GM19239 (cell line): ENCODE measurements at regions not wholly inside any gene's neighbourhood (a gene's known extent, or its start where the extent isn't known, plus 50 kb on each side); places are given as distances from the start of the nearest gene placed in this dataset.

Experiments
- DNase-seq: peaks from one replicate; pipeline ENCODE4 v3.0.0; 2011; ENCODE audit warnings: low spot score; ENCODE audit not compliant: insufficient read length
- FAIRE-seq: peaks from 2 replicates; lab custom pipeline; 2011; peaks lifted over from hg19 to GRCh38; lab: Jason Lieb, UNC

DNA sequence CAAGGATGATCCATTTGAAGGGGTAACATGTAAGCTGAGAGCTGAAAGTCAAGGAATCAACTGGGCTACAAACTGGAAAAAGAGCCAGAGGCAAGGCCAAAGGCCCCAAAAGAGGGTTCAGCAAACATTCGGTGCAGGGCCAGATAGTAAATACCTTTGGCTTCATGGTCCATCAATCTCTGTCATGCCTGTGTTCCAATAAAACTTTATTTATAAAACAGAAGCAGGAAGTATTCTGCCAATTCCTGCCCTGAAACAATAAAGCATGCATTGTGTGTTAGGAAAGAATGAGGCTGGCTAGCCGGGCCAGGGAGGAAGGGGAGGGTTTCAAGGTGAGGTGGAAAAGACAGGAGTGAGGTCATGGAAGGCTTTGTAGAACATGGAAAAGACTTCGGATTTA, 107.1 kb downstream of the LBH start:
- DNase-seq, result no peak
- FAIRE-seq, result no peak

DNA sequence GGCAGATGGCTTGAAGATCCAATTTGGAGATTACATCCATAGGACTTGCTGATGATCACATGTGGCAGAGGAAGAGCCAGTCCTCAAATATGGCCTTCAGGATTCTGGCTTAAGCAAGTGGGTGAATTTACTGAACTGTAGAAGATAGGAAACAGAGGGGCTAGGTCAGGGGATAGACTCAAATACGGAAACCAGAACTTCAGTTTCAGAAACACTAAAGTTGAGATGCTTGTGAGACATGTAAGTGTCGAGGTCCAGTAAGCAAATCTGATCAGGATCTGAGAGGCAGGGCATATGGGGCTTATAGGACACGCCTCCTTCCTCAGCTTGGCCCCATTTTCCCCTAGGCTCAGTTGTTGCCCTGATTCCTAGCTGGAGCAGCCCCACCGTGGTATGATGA, 107.7 kb downstream of the LBH start:
- FAIRE-seq (peak; percentile 93), DNase-seq (peak; percentile 45)

DNA sequence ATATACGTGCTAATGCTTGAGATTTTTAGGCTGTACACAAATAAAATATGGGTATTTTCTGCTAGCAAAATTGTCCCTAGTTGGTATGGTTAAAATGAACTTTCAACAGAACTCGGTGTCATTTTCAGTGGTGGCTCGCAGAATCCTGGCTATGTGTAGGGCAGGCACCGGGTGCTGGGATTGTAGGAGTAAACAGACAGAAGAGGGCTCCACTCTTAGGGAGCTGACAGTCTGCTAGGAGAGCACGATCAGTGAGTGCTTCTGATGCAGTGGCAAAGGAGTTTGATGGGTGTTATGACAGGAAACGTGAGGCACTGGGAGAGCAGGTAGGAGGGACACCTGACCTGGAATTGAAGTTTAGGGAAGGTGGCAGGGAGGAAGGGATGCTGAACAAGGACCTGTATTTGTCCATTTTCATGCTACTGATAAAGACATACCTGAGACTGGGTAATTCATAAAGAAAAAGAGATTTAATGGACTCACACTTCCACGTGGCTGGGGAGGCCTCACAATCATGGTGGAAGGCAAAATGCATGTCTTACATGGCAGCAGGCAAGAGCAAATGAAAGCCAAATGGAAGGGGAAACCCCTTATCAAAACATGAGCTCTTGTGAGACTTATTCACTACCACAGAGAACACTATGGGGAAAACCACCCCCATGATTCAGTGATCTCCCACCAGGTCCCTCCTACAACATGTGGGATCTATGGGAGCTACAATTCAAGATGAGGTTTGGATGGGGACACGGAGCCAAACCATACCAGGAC, 105.4 kb upstream of the LCLAT1 start:
- no peak for DNase-seq
- no peak for FAIRE-seq

DNA sequence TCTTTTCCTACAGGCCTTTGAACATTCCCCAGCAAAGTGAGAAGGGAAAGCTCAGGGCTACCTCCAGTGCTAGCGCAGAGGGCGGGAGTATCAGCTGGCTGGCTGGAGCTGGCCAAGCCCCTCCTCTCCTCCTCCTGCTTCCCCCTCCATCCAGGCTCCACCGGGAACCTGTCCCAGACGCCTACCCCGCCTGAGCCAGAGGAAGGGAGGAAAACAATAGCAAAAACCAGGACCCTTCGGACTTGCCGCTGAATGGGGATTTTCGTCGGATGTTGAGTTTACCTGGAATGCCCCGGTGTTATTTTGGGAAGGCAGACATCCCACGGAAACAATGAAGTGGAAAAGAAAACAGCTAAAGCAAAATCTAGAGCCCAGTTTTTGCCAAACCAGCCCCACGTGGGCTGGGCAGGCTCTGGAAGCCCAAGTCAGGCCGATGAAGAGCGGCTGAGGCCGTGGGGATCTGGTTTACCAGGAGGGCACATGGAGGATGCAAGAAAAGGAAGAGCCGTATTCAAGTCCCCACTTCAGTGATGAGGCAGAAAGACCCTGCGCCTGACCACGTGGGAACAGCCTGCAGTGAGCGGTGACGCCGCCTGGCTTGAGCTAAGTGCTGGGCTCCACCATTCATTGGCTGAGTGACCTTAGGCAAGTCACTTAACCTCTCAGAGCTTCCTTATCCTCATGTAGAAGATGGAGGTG, 100.4 kb upstream of the LCLAT1 start:
- FAIRE-seq (no peak), DNase-seq (no peak)

DNA sequence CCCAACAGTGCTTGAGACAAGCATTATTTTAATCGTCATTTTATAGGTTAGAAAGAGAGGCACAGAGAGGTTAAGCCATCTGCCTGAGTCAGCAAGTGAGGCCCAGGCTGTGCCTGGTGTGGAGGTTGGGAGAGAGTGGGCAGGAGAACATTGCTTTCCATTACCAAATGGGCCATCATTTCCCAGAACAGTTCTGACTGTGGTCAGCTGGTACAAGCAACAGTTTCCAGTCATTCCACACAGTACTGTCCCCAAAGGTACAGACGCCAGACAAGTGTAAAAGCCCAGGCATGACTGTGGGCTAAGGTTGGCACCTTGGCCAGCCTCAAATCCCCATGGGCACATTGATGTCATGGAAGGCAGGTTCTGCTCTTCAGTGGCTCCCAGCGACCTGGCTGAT, 98.2 kb upstream of the LCLAT1 start:
- DNase-seq (no peak), FAIRE-seq (no peak)

DNA sequence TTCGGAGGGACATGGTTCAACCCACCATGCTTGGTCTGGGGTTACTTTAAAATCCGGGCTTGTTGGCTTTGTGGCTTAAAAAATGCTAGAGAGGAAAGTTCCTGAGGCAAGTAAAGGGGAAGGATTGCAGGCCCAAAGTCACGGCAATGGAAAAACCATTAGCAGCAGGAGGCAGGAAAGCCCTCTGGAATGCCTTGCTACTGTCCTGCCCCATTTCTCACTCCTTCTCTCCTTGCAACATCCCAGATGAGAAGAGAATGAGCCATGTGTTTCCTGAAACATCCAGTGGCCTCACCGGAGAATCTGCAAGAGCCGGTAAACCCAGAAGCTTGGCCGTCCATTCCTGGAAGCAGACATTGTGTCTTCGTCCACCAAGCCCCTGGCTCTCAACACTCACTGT, 97.4 kb upstream of the LCLAT1 start:
- DNase-seq (no peak), FAIRE-seq (no peak)

DNA sequence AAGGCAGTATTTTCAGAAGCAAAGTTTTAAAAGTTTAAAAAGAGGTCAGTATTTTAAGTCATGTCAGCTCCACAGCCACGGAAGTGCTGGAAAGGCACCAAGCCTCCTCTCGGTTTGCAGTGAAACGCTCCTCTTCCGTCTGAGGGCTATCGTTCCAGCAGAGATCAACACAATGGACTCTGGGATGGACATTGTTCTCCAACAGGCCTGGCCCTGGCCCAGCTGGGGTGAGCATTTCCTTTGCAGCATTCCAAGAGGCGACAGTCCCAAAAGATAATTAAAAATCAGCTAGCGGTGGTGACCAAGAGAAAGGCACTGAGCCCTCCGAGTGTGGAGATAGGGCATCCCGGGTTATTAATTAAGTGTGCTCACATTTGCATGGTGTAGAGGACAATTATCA, 95.9 kb upstream of the LCLAT1 start:
- no peak for DNase-seq
- no peak for FAIRE-seq

DNA sequence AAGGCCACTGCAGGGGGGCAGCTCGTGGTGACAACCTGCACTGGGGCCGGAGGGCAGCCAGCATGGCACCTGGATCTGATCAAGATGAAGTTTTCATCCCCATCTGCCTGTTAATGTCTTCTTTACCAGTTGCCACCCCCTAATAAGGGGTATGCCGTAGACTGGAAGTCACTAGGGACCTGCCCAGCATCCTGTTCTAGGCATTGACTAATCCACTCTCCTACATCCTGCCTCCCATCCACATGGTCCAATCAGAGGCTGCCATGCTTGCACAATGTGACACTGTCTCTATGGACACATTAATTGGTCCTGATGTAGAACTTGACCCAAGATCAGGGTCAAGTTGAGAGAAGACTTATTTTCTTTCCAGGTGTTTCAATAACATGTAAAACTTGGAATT, 95.1 kb upstream of the LCLAT1 start:
- FAIRE-seq (no peak), DNase-seq (no peak)

DNA sequence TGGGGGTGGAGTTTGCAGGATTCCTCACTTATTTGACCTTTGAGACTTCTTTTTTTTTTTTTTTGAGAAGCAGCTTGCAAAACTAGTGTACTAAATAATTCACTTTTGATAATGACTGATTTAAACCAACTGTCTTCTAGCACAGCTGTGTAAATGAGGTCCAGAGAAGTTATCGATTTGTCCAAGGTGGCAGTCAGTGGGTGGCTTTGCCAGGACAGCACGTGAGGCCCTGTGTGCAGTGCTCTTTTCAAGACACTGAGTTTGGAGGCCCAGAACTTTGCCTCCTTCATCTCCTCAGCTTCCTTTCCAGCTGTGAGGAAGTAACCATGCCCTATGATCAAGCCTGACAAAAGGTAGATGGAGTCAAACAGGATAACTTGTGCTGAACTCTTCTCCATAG, 92.9 kb upstream of the LCLAT1 start:
- DNase-seq (no peak), FAIRE-seq (no peak)

DNA sequence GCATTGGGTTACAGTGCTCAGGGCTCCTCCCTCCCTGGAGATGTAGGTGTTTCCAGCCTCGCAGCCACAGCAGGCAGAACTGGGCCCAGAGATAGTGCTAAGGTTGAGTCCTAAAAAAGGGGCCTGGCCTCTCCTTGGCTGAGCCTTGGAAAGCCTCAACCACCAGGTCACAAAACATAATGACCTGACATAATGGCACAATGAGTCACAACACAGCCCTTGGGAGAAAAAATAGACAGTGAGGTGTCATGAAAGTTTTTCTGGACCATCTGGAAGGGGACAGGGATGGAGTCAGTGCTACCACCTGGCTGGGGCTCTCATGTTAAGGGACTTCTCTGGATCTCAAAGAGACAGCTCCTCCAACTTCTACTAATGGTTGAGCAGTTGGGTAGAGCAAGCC, 92.4 kb upstream of the LCLAT1 start:
- DNase-seq (no peak), FAIRE-seq (no peak)

DNA sequence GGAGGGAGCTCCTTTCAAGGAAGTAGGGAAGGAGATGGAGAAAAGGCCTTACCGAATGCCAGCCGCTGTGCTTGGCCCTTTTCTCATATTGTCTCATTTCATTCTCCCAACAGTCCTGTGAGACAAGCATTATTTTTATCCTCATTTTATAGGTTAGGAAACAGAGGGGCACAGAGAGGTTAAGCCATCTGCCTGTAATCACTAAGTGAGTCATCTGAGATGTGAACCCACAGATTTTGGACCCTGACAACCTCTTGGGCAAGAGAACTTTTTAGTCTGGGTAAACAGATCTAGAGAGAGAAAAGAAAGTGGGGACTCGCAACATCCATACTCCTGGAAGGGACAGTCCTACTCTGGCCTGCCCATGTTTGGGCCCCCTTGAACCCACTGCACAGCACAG, 91.7 kb upstream of the LCLAT1 start:
- no peak for DNase-seq
- no peak for FAIRE-seq

DNA sequence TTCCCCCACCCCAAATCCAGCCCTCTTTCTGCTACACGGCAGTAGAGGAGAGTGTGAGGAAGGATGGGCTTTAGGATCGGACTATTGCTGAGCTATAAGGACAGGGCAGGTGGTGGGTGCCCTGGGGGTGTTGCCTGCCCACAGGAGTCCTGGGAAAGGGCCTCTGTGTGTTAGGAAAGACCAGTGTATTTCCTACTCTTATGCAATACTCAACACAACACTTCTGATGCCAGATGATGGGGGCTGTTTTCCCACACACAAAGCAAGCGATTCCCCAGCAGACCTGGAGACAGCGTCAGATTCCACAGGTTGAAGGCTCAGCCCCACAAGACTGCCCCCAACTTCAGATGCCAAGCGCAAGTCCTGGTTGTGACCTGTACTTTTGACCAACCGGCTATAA, 91.0 kb upstream of the LCLAT1 start:
- DNase-seq (no peak), FAIRE-seq (no peak)

DNA sequence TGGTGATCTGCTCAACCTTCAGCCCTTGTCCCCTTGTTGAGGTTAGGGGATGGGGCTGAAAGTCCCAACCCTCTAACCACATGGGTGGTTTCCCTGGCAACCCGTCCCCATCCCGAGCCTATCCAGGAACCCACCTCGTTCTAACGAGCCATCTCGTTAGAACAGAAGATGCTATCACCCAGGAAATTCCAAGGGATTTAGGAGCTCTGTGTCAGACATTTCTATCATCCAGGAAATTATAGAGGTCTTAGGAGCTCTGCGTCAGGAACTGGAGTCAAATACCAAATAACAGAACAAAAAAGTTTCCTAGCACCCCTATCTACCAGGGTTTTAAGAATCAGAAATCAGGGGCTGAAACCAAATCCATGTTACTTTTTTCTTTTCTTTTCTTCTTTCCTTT, 90.3 kb upstream of the LCLAT1 start:
- DNase-seq (no peak), FAIRE-seq (no peak)

DNA sequence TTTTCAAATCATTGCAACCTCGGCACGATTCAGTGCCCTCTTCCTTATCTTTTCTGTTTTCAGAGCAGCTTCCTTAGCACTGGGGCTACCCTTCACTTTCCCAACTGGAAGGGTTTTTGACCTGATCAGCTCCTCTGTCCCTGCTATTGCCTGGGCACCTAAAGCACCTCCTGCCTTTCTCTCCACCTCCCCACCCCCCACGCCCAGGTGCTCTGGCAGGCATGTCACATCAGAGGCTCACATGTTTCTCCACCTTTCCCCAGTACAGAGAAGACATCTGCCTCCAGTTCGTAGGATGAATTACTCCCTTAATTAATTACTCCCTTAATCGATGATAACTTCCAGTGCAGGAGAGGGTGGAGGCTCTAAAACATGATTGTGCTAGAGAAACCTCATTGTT, 88.7 kb upstream of the LCLAT1 start:
- no peak for DNase-seq
- no peak for FAIRE-seq

DNA sequence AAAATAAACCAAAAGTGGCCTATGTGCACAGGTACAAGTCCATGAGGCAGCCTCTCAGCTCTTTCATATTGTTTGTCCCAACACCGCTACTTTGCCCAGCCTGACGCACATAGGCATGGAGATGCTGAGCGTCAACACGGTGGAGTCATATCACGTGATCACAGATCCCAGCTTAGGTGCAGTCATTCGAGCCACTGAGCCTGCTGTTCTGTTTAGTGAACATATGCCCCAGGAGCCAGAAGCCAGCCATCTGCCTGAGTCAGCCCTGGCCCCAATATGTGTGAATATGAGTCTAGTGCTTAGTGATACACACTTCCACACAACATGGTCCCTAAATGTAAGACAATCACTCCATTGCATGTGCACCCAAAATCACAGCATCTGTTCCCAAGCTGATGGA, 88.2 kb upstream of the LCLAT1 start:
- DNase-seq, result no peak
- FAIRE-seq, result no peak

DNA sequence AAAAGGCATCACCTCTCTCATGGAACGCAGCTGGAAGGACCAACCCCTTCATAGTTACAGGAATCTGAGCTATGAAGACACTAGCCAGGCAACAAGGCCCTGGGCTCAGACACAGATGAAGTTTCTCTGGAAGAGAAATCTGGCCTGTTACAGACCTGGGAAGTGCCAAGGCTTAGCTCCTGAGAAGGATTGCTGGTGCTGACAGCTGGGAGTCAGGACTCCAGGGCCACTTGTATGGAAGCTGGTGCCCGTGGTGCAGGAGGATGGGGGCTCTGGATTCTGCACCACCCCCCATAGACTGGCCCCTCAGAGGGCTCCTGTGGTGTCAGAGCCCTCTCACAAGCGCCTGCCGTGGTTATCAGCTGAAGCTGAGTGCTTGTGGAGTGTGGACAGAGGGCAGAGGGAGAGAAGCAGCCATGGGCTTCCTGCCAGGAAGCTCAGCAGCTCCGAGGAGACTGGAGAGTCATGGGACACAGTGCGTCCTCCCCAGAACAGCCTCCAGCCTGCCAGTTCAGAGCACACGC, 87.3 kb upstream of the LCLAT1 start:
- DNase-seq (no peak), FAIRE-seq (no peak)

DNA sequence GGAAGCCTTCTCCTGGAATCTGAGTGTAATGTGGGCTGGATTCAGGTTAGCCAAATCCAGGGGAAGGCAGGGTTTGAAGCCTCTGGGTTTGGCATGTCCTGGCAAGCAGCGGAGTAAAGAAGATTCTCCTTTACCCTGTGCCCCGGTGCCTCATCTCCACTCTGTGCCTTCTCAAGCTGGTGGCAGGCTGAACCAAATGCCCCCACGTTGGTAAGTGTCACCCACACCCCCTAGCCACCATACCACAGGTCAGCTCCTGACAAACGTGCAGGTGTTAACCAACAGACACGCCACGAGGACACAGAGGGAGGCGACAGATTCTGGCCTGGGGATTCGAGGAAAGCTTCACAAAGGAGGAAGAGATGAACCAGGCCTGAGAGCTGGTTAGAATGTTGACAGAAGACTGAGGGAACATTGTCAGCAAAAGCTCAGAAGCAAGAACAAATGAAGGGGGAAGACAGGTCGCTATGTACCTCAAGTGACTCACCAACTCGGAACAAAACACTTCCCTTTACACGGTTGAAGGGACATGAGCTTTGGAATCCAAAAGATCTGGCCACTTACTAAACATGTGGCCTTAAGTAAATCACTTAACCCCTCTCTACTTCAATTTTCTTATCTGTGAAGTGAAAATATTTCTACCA, 85.2 kb upstream of the LCLAT1 start:
- DNase-seq (no peak), FAIRE-seq (no peak)

DNA sequence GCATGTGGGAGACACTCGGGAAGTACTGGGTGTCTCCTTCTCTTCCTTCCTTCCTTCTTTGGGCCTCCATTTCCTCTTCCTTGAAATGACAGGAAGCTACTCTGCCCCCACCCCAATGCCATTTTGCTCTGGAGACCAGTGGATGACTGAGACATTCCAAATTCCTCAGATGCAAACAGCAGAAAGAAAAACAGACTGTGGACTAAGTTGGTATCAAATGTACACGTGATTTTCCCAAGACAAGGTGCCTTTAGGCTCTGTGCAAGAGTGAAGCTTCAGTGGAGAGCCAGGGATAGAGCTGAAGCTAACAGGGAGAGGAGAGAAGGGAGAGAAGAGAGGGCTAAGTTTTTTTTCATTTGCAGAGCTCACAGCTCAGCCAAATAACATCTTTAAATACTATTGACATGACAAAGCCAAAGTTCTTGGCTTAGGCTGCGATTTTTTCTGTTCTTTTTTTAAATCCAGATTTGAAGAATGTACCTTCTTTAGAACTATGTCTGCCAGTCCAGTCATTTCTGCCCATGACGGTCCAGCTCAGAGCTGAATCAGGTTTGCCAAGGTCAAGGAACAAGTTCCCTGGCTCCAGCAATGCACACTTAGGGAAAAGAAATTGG, 84.5 kb upstream of the LCLAT1 start:
- FAIRE-seq (no peak), DNase-seq (no peak)

DNA sequence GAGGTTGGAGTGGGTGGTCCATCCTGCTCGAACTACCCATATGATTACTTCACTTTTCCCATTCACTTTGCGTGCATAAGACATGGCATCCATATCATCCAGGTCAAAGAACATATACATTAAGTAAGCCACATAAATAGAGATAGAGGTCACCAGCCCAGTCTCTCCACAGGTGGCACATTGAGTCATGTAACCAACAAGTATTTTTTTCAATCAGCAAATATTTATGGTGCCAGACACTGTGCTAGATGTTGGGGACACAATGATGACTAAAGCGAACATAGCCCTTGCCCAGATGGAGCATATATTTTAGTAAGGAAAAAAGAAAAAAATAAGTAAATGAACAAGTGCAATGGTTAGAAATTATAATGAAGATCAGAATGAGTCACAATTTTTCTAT, 83.6 kb upstream of the LCLAT1 start:
- FAIRE-seq (no peak), DNase-seq (no peak)

DNA sequence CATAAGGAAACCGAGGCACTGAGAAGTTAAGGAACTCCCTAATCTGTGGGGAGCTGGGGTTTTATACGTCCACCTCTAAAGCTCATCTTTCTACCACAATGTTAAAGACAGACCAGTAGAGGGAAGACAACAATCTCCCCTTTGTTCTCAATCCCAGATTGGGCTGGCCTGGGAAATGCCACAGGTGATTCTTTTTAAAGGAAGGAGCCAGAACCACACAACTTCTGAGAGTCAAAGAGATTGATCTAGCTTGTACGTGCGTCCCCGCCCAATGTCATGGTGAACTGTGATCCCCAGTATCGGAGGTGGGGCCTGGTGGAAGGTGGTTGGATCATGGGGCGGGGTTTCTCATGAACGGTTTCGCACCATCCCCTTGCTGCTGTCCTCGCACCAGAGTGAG, 81.8 kb upstream of the LCLAT1 start:
- DNase-seq (no peak), FAIRE-seq (no peak)

DNA sequence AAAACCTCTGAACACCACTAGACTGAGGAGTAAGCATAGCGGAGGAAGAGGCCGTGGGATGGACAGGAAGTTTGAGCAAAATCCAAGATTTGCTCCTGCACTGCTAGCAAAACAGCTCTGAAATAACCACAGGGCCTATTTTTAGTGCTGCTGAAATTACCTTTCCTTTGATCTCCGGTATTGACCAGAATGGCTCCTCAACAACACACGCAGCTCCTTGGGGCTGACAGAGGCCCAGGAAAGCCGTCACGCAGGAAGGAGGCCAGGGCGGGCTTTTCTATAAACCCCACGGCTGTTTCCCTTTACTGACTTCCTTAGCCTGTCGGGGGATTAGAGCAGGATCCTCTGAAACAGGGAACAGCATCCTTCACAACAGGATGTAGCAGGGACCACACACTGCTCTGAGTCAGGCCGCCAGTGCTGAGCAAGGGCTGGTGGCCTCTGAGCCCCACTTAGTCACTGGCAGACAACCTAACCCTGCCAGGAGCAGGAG, 80.8 kb upstream of the LCLAT1 start:
- no peak for FAIRE-seq
- no peak for DNase-seq
